NB4 (cell line): ENCODE measurements at regions not wholly inside any gene's neighbourhood (a gene's known extent, or its start where the extent isn't known, plus 50 kb on each side); places are given as distances from the start of the nearest gene placed in this dataset.

Experiments used
- CTCF ChIP-seq: IDR thresholded peaks from one replicate; pipeline ENCODE4 v1.5.1; 2012; ENCODE audit warnings: low read depth, low read length
- MAX ChIP-seq: IDR thresholded peaks from 2 replicates; pipeline ENCODE4 v1.6.1; 2011; ENCODE audit warnings: low read depth, low read length
- POLR2A ChIP-seq: IDR thresholded peaks from 2 replicates; pipeline ENCODE4 v1.6.1; 2011; ENCODE audit warnings: mild to moderate bottlenecking; ENCODE audit not compliant: insufficient read length; ENCODE audit errors: extremely low read depth

- TF ChIP-seq CTCF (no peak), POLR2A (no peak), MAX (no peak)
These were observed 149.8 kb upstream of the PCSK2 start for GRCh38 chr20:17077030-17077429.
